ENCODE measurements at regions not wholly inside any gene's neighbourhood (a gene's known extent, or its start where the extent isn't known, plus 50 kb on each side); places are given as distances from the start of the nearest gene placed in this dataset.

GRCh38 chr14:85390236-85390635 lies 139.7 kb upstream of the FLRT2 start (continued):
- TF ChIP-seq SCRT1 (tag by site-specific recombination; IDR thresholded peaks at IDR 0.05; ENCODE audit: borderline replicate concordance): no peak
- no peak for TF ChIP-seq ZNF558 (tag by site-specific recombination; IDR thresholded peaks at IDR 0.05)
- TF ChIP-seq TSHZ1 (tag by site-specific recombination; IDR thresholded peaks at IDR 0.05; ENCODE audit: borderline replicate concordance): no peak
- no peak for TF ChIP-seq ZNF223 (tag by site-specific recombination; IDR thresholded peaks at IDR 0.05)
- TF ChIP-seq ZNF211 (tag by site-specific recombination; IDR thresholded peaks at IDR 0.05; ENCODE audit: low read depth): no peak
- TF ChIP-seq ZSCAN16 (tag by site-specific recombination; IDR thresholded peaks at IDR 0.05): no peak
- no peak for TF ChIP-seq ZNF112 (tag by site-specific recombination; IDR thresholded peaks at IDR 0.05)
- TF ChIP-seq ZNF518A (tag by site-specific recombination; conservative IDR thresholded peaks at IDR 0.05; ENCODE audit: low read depth): no peak
- TF ChIP-seq KLF17 (tag by site-specific recombination; IDR thresholded peaks at IDR 0.05): no peak

- Histone ChIP-seq H3K27ac (ENCODE audit: extremely low read depth, low read depth, low read length) (no peak overlapping the region), H3K4me1 (ENCODE audit: control insufficient read depth, insufficient read depth, low read length) (no peaks in the 10 kb centered on the region), H3K36me3 (ENCODE audit: control insufficient read depth in 2 of 2, insufficient read depth in 1 of 2, low read length in 2 of 2) (no peaks in the 10 kb centered on the region), H3K9me3 (ENCODE audit: control insufficient read depth, insufficient read depth, low read depth, low read length) (no peaks in the 10 kb centered on the region), H3K4me3 (ENCODE audit: low read depth, low read length) (no peak overlapping the region)
- TF ChIP-seq ZFP69B (tag by site-specific recombination; IDR thresholded peaks at IDR 0.05) (no peak), ZNF148 (tag by site-specific recombination; IDR thresholded peaks at IDR 0.05; ENCODE audit: borderline replicate concordance) (no peak), ZNF138 (tag by site-specific recombination; IDR thresholded peaks at IDR 0.05; ENCODE audit: borderline replicate concordance) (no peak), ZNF18 (tag by site-specific recombination; IDR thresholded peaks at IDR 0.05) (no peak), PRDM4 (tag by site-specific recombination; IDR thresholded peaks at IDR 0.05) (no peak), ZNF133 (tag by site-specific recombination; IDR thresholded peaks at IDR 0.05) (no peak)
- POLR2A ChIA-PET: no interaction called here
- CTCF ChIA-PET: no interaction called here
These were observed 138.5 kb upstream of the FLRT2 start for GRCh38 chr14:85391455-85391854.
